ENCODE measurements at regions not wholly inside any gene's neighbourhood (a gene's known extent, or its start where the extent isn't known, plus 50 kb on each side); places are given as distances from the start of the nearest gene placed in this dataset.
"Not testable (repeated sequence)": the region's sequence is repeated elsewhere in the genome, so short reads cannot be mapped to it uniquely, and the experiment has no call there.

DNA sequence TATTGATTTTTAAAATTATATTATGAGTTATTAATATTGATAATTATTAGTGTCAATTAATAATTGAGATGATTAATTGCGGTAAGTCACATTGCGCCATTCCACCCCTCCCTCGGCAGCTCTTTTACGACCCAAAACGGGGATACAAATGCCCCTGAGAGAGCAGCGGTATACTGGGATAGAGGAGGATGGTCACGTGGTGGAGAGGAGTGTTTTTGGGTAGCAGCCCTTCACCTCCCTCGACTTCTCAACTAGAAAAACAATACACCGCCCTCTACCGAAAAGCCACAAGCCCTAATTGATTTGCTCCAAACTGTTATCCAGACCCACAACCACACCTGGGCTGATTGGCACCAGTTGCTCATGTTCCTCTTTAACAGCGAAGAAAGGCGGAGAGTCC, 71.0 kb downstream of the DAPL1 start:
- DNase-seq (ENCODE audit: extremely low read depth, low read depth): not testable (repeated sequence)

DNA sequence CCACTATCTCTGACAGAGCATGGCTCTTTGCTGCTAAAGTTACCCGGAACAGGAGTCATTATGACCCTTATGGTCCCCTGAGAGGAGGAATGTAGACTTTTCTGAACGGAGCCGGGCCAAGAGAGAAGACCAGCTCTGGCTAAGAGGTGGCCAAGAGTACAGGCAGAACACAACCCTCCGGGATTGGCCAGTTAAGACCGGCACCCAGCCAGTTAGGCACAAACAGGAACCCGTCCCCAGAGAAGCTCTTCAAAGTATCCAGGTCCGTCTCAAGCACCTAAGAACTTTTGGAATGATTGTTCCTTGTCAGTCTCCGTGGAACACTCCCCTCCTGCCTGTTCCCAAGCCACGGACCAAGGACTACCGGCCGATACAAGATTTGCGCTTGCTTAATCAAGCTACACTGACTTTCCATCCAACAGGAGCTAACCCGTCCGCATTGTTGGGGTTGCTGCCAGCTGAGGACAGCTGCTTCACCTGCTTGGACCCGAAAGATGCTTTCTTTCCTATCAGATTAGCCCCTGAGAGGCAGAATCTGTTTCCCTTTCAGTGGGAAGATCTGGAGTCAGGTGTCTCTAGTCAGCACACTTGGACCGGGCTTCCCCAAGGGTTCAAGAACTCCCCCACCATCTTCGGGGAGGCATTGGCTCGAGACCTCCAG, 72.5 kb downstream of the DAPL1 start:
- not testable (repeated sequence) for DNase-seq (ENCODE audit: extremely low read depth, low read depth)

DNA sequence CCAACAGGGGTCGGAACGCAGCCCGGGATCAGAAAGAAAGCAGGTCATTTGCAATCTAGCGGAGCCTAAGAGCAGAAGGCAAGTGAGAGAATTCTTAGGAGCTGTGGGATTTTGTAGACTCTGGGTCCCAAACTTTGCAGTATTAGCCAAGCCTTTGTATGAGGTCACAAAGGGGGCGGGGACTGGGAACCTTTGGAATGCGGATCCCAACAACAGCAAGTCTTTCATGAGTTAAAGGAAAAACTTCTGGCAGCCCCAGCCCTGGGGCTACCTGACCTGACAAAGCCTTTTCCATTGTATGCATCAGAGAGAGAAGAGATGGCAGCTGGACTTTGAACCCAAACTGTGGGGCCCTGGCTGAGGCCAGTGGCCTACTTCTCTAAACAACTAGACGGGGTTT, 73.3 kb downstream of the DAPL1 start:
- not testable (repeated sequence) for DNase-seq (ENCODE audit: extremely low read depth, low read depth)

DNA sequence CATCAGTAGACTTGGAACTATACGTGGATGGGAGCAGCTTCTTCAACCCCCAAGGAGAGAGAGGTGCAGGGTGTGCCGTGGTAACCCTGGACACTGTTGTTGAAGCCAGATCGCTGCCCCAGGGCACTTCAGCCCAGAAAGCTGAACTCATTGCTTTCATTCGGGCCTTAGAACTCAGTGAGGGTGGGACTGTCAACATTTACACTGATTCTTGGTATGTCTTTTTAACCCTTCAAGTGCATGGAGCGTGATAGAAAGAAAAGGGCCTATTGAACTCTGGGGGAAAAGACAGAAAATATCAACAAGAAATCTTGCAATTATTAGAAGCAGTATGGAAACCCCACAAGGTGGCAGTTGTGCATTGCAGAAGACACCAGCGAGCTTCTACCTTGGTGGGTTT, 74.0 kb downstream of the DAPL1 start:
- DNase-seq (ENCODE audit: extremely low read depth, low read depth): not testable (repeated sequence)

DNA sequence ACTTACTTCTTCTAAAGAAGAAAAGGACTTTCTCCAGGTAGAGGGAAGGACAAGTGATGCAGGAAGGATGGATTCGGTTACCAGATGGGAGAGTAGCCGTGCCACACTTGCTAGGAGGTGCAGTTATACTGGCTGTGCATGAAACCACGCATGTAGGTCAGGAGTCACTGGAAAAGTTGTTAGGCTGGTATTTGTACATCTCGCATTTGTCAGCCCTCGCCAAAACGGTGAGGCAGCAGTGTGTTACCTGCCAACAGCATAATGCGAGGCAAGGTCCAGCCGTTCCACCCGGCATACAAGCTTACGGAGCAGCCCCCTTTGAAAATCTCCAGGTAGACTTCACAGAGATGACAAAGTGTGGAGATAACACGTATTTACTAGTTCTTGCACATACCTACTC, 74.5 kb downstream of the DAPL1 start:
- not testable (repeated sequence) for DNase-seq (ENCODE audit: extremely low read depth, low read depth)

DNA sequence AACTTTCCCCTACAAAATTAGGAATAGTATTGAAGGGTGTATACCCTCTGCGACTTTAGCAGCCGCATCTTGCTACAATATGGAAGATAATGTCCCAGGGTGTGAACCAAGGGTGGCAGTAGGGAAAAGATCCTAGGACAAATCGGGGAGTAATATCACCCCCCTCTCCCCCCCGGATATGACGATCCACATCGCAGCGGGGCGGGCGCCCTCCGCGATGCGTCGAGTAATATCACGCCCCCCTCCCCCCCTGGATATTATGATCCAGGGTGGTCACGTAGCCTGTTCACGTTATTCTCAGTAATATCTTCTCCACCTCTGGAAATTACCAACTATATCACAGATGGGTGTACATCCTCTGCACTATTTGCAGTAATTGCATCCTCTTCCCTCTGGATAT, 82.9 kb downstream of the DAPL1 start:
- DNase-seq (ENCODE audit: extremely low read depth, low read depth): no peak
- TF ChIP-seq, protein P1, sequence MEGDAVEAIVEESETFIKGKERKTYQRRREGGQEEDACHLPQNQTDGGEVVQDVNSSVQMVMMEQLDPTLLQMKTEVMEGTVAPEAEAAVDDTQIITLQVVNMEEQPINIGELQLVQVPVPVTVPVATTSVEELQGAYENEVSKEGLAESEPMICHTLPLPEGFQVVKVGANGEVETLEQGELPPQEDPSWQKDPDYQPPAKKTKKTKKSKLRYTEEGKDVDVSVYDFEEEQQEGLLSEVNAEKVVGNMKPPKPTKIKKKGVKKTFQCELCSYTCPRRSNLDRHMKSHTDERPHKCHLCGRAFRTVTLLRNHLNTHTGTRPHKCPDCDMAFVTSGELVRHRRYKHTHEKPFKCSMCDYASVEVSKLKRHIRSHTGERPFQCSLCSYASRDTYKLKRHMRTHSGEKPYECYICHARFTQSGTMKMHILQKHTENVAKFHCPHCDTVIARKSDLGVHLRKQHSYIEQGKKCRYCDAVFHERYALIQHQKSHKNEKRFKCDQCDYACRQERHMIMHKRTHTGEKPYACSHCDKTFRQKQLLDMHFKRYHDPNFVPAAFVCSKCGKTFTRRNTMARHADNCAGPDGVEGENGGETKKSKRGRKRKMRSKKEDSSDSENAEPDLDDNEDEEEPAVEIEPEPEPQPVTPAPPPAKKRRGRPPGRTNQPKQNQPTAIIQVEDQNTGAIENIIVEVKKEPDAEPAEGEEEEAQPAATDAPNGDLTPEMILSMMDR (IDR thresholded peaks at IDR 0.05; ENCODE audit: low read depth, low read length): no peak

DNA sequence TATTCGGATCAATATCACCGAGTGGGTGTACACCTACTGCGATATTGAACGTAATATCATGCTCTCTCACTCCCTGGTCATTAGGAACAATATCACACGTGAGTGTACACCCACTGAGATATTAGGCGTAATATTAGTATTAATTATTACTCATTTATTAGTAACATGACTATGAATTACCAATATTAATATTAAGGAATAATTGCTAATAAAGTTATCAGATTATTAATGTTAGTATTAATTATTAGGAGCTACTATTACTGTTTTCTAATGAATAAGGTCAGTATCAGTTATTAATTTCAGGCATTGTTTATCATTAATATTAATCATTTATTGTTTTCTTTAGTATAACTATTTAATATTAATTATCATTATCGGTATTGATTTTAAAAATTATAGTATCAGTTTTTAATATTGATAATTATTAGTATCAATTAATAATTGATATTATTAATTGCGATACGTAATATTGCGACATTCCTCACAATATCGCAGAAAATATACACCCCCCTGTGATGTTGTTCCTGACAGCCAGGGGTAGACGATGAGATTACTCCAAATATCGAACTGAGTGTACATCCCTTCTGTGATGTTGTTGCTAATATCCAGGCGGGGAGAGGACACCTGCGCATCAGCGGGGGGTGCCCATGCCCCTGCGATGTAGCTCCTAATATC, 84.2 kb downstream of the DAPL1 start:
- no peak for DNase-seq (ENCODE audit: extremely low read depth, low read depth)
- TF ChIP-seq, protein P1 (IDR thresholded peaks at IDR 0.05; ENCODE audit: low read depth, low read length): no peak

DNA sequence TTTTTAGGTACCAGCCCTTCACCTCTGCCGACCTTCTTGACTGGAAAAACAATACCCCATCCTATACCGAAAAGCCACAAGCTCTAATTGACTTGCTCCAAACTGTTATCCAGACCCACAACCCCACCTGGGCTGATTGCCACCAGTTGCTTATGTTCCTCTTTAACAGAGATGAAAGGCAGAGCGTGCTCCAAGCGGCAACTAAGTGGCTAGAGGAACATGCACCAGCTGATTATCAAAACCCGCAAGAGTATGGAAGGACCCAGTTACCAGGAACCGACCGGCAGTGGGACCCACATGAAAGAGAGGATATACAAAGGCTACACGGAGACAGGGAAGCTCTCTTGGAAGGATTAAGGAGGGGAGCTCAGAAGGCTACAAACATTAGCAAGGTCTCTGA, 86.1 kb upstream of the TANC1 start:
- TF ChIP-seq, protein P1 (IDR thresholded peaks at IDR 0.05; ENCODE audit: low read depth, low read length): no peak
- DNase-seq (ENCODE audit: extremely low read depth, low read depth): no peak

DNA sequence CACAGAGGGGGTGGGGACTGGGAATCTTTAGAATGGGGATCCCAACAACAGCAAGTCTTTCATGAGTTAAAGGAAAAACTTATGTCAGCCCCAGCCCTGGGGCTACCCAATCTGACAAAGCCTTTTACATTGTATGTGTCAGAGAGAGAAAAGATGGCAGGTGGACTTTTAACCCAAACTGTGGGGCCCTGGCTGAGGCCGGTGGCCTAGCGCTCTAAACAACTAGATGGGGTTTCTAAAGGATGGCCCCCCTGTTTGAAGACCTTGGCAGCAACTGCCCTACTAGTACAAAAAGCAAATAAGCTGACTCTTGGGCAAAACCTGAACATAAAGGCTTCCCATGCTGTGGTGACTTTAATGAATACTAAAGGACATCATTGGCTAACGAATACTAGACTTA, 83.9 kb upstream of the TANC1 start:
- not testable (repeated sequence) for DNase-seq (ENCODE audit: extremely low read depth, low read depth)

DNA sequence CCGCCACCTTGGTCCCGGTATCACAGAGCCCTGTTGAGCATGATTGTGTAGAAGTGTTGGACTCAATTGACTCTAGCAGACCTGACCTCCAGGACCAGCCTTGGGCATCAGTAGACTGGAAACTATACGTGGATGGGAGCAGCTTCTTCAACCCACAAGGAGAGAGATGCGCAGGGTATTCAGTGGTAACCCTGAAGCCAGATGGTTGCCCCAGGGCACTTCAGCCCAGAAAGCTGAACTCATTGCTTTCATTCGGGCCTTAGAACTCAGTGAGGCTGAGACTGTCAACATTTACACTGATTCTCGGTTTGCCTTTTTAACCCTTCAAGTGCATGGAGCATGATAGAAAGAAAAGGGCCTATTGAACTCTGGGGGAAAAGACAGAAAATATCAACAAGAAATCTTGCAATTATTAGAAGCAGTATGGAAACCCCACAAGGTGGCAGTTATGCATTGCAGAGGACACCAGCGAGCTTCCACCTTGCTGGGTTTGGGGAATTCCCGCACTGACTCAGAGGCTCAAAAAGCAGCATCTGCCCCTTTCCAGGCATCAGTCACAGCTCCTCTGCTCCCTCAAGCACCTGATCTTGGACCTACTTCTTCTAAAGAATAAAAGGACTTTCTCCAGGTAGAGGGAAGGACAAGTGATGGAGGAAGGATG, 83.3 kb upstream of the TANC1 start:
- DNase-seq (ENCODE audit: extremely low read depth, low read depth): not testable (repeated sequence)

DNA sequence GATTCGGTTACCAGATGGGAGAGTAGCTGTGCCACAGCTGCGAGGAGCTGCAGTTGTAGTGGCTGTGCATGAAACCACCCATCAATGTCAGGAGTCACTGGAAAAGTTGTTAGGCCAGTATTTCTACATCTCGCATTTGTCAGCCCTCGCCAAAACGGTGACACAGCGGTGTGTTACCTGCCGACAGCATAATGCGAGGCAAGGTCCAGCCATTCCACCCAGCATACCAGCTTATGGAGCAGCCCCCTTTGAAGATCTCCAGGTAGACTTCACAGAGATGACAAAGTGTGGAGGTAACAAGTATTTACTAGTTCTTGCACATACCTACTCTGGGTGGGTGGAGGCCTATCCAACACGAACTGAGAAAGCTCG, 82.8 kb upstream of the TANC1 start:
- DNase-seq (ENCODE audit: extremely low read depth, low read depth): not testable (repeated sequence)

Measured in AG09319 (cell line).